SH-SY5Y (cell line): ENCODE measurements at regions not wholly inside any gene's neighbourhood (a gene's known extent, or its start where the extent isn't known, plus 50 kb on each side); places are given as distances from the start of the nearest gene placed in this dataset.

Experiments used
- GATA2 ChIP-seq: IDR thresholded peaks from 2 replicates; pipeline ENCODE4 v1.6.1; 2011; ENCODE audit warnings: mild to moderate bottlenecking, low read depth, low read length
- GATA3 ChIP-seq: IDR thresholded peaks from 2 replicates; pipeline ENCODE4 v1.6.1; 2011; ENCODE audit warnings: low read depth, mild to moderate bottlenecking, low read length, moderate library complexity

DNA sequence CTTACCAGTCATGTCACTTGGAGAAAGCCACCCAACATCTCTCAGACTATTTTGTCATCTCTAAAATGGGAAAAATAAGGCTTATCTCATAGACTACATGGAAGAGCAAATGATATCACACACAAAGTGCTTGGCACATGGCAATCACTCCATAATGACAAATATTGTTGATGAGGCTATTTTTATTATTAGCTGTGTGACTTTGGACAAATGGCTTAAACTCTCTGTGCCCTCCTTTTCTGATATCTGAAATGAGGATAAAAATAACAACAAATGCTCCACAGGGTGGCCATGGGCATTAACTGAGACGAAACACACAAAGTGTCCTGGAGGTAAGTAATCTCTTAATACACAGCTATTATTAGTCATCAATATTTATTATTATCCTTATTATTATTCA lies 125.5 kb upstream of the HAND1 start:
- TF ChIP-seq GATA2 (no peak), GATA3 (no peak)
